GM18505 (cell line): ENCODE measurements at regions not wholly inside any gene's neighbourhood (a gene's known extent, or its start where the extent isn't known, plus 50 kb on each side); places are given as distances from the start of the nearest gene placed in this dataset.
A peak's percentile ranks its signal among the peaks of the same experiment; 100 is the strongest.

Source experiments
- ATAC-seq: cut with Tn5 transposase; IDR thresholded peaks from one replicate; pipeline ENCODE4 v1.9.1; 2021; ENCODE audit not compliant: unreplicated experiment
- POLR2A ChIP-seq: IDR thresholded peaks from 4 replicates; pipeline ENCODE4 v1.6.1; 2011; ENCODE audit warnings: borderline replicate concordance; ENCODE audit not compliant: insufficient read depth, insufficient read length; ENCODE audit errors: extremely low read depth

DNA sequence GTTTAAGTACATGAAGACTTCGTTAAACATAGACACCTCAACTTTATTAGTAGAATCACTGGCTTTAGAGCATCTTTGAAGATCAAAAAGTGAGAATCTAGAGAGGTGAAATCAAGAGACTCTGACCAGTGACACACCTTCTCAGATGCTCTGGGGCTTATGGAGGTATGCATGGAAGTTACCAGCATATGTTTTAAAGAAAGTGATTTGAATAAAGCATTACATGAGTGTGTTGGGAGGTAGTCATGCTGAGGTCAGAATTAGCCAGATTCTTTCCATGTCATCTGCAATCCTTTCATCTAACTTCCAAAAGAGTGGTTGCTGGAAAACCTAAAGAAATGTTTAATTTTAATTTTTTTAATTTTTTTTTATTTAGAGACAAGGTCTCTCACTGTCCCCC lies 658.0 kb upstream of the GOLIM4 start:
- no peak for TF ChIP-seq POLR2A
- ATAC-seq, result no peak

GRCh38 chr3:168752339-168752738 lies 656.6 kb upstream of the GOLIM4 start:
- no peak for TF ChIP-seq POLR2A

GRCh38 chr3:168747697-168748096 lies 652.0 kb upstream of the GOLIM4 start:
- no peak for ATAC-seq
- no peak for TF ChIP-seq POLR2A

More at GRCh38 chr3:168752339-168752738, 656.6 kb upstream of the GOLIM4 start:
- ATAC-seq, result no peak

DNA sequence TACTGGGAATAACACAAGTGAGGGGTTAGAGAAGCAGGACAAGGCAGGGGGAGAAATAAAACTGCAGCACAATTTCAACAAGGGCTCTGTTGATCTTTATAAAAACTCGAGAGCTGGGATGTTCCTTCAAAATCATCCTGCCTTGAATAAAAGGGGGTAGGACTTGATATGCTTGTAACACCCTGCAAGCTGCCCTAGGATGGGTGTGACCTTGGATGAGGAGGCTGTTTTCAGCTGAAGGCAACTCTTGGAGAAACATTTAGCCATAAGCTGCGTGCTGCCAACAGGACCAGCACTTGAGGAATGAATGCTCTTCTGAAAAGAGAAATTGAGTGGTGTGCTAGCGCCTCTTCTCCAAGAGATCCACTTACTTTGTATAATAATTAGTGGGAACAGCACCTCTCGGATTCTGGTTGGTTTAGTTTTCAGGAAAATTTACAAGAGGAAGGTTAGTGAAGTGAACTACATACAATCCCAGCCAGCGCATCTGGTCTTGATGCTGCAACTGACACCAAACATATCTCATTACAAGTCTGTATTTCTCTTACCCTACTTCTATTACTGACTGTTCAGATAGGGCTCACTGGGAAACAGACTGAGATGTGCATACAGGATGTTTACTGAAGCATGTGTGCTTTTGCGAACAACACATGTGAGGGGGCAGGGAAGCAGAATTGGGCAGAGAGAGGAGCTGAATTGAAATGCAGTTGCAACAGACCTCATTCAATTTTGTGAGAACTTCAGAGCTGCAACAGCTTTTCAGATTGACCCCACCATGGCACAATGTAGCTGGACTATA lies 643.0 kb upstream of the GOLIM4 start:
- ATAC-seq, result no peak
- TF ChIP-seq POLR2A, result no peak

- no peak for TF ChIP-seq POLR2A
- ATAC-seq, result no peak
Observed at GRCh38 chr3:168736202-168736601, 640.5 kb upstream of the GOLIM4 start.

DNA sequence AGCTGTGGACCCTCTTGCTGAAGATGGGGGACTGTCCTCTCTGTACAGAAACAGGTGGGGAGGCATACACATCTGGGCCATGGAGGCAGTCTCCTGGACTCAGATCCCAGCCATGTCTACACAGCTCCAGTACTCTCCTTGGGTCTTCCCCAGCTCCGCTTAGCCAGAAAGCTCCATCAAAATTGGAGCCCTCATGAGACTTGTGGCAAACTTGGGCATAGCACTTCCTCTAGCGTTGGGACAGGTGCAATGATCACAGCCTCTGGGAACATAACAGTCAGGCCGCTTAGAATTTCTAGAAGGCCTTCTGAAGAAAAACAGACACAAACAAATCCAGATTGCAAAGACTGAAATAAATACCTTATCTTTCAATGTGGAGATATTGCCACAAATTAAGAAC lies 634.3 kb upstream of the GOLIM4 start:
- no peak for TF ChIP-seq POLR2A
- no peak for ATAC-seq

GRCh38 chr3:168722091-168722490 lies 626.4 kb upstream of the GOLIM4 start:
- ATAC-seq, result no peak
- no peak for TF ChIP-seq POLR2A

DNA sequence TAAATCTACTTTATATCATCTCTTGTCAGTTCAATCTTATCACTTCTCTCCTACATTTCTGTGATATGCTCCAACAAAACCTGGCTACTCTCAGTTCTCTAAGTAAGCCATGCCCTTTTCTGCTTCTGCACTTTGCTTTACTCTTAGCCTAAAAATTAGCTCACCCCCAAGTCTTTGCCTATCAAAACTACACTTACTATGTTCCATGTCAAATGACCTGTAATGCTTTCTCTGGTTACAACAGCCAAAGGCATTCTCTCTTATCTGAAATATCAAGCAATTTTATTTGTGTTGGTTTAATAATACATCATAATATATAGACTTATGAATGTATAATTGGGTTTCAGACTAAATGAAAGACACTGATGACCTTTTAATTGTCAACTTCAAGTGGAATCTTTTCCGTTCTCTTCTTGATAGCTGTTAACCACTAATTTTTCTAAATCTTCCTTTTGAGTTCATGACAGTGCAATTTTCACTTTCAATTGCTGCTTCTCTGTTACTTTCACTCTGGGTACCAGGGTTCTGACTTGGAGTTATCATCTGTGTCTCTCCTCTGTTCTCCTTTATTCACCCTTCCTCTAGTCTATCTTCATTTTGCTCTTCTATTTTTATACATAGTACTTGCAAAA lies 619.0 kb upstream of the GOLIM4 start:
- TF ChIP-seq POLR2A, result no peak
- peak; percentile 98 for ATAC-seq

- ATAC-seq, result no peak
Observed at GRCh38 chr3:168709073-168709472, 613.3 kb upstream of the GOLIM4 start.

GRCh38 chr3:168707900-168708299 lies 612.2 kb upstream of the GOLIM4 start:
- ATAC-seq, result peak; percentile 92
- TF ChIP-seq POLR2A, result no peak

More at GRCh38 chr3:168709073-168709472, 613.3 kb upstream of the GOLIM4 start:
- TF ChIP-seq POLR2A, result no peak

DNA sequence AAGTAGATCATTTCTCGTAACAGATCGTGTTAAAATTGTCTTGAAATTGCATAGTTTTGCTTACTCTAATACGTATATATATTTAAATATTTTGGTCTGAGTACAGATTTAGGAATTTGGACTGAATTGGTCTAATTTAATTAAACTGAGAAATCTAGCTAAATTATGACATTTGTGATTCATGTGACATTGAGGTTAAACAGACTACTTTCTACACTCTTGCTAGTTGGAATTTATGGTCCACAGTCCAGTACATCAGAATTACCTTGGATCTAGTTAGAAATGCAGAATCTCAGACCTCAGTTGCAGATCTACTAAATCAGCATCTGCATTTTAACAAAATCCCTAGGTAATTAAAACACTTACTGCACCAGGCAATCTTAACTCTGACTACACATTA lies 609.7 kb upstream of the GOLIM4 start:
- TF ChIP-seq POLR2A, result no peak
- ATAC-seq, result no peak

- no peak for ATAC-seq
- no peak for TF ChIP-seq POLR2A
Observed at GRCh38 chr3:168696051-168696450, 600.3 kb upstream of the GOLIM4 start.

DNA sequence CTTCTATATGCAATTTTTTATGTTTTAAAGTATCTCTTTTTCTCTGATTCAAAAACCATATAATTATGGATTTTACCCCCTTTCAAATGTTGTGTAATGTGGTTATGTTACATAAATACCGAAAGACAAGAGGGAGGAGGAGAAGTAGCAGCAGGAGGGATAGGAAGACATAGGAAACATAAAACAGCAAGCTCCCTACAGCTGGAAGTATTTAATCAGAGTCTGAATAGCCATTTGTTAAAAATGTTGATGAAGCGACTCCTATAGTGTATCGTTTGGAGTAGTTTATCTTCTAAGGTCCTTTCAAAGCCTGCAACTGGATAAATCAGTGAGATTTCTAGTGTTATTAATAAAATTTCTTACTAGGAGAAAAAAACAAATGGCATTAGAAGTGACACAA lies 598.1 kb upstream of the GOLIM4 start:
- no peak for ATAC-seq
- TF ChIP-seq POLR2A, result no peak

- no peak for TF ChIP-seq POLR2A
- no peak for ATAC-seq
Observed at GRCh38 chr3:168688267-168688666, 592.5 kb upstream of the GOLIM4 start.
